RWPE2 (cell line): ENCODE measurements at regions not wholly inside any gene's neighbourhood (a gene's known extent, or its start where the extent isn't known, plus 50 kb on each side); places are given as distances from the start of the nearest gene placed in this dataset.

Experiments
- ATAC-seq: fragments of 200-7000 bp; cut with Tn5 transposase; 3 replicates; pipeline ENCODE4 v1.9.1; 2021; ENCODE audit warnings: low read depth
- DNase-seq: peaks from one replicate; pipeline ENCODE4 v3.0.0-alpha.2; 2020; ENCODE audit warnings: low spot score
- H3K27ac ChIP-seq: fragments of 450-650 bp; 2 replicates; pipeline ENCODE4 v1.5.1; 2017; ENCODE audit warnings: mild to moderate bottlenecking; ENCODE audit not compliant: poor library complexity, severe bottlenecking
- H3K27me3 ChIP-seq: fragments of 250-450 bp; sonication (Bioruptor Pico); 2 replicates; pipeline ENCODE4 v1.5.1; 2021; ENCODE audit warnings: mild to moderate bottlenecking, moderate library complexity; ENCODE audit not compliant: insufficient read depth, poor library complexity, severe bottlenecking
- H3K36me3 ChIP-seq: fragments of 250-450 bp; sonication (Bioruptor Pico); 2 replicates; pipeline ENCODE4 v1.5.1; 2020; ENCODE audit warnings: low read depth, mild to moderate bottlenecking, moderate library complexity
- H3K4me1 ChIP-seq: fragments of 250-450 bp; sonication (Bioruptor Pico); 2 replicates; pipeline ENCODE4 v1.5.1; 2021; ENCODE audit warnings: mild to moderate bottlenecking, moderate library complexity; ENCODE audit not compliant: insufficient read depth, poor library complexity, severe bottlenecking
- H3K4me3 ChIP-seq: fragments of 250-450 bp; sonication (Bioruptor Pico); 2 replicates; pipeline ENCODE4 v1.5.1; 2021; ENCODE audit warnings: mild to moderate bottlenecking, moderate library complexity; ENCODE audit not compliant: severe bottlenecking
- H3K9me3 ChIP-seq: fragments of 250-450 bp; sonication (Bioruptor Pico); 2 replicates; pipeline ENCODE4 v1.5.1; 2021; ENCODE audit warnings: mild to moderate bottlenecking, moderate library complexity; ENCODE audit not compliant: severe bottlenecking
- CTCF ChIP-seq: fragments of 450-650 bp; IDR thresholded peaks from one replicate; pipeline ENCODE4 v1.5.1; 2017; ENCODE audit warnings: mild to moderate bottlenecking, moderate library complexity; ENCODE audit not compliant: poor library complexity, severe bottlenecking

GRCh38 chr2:160794926-160795325 lies 301.3 kb upstream of the RBMS1 start:
- DNase-seq (no peak), ATAC-seq (no peak)
- H3K9me3 ChIP-seq: no peaks in the 10 kb centered on the region
- H3K4me3 ChIP-seq: no peak overlapping the region
- H3K27ac ChIP-seq: no peak overlapping the region
- no peaks in the 10 kb centered on the region for H3K36me3 ChIP-seq
- H3K27me3 ChIP-seq: no peaks in the 10 kb centered on the region
- TF ChIP-seq CTCF: no peak
- no peaks in the 10 kb centered on the region for H3K4me1 ChIP-seq

GRCh38 chr2:160803881-160804280 lies 310.3 kb upstream of the RBMS1 start:
- no peak for TF ChIP-seq CTCF
- ATAC-seq (no peak), DNase-seq (no peak)
- H3K27me3 ChIP-seq: no peaks in the 10 kb centered on the region
- H3K36me3 ChIP-seq: no peaks in the 10 kb centered on the region
- H3K27ac ChIP-seq: no peak overlapping the region
- H3K4me1 ChIP-seq: no peaks in the 10 kb centered on the region
- no peak overlapping the region for H3K4me3 ChIP-seq
- H3K9me3 ChIP-seq: no peaks in the 10 kb centered on the region

- no peak overlapping the region for H3K27ac ChIP-seq
- H3K4me1 ChIP-seq: no peaks in the 10 kb centered on the region
- no peak for TF ChIP-seq CTCF
- H3K9me3 ChIP-seq: no peaks in the 10 kb centered on the region
- DNase-seq: no peak
- H3K27me3 ChIP-seq: no peaks in the 10 kb centered on the region
- ATAC-seq: no peak
- no peak overlapping the region for H3K4me3 ChIP-seq
- H3K36me3 ChIP-seq: no peaks in the 10 kb centered on the region
Observed at GRCh38 chr2:160810406-160810805, 316.8 kb upstream of the RBMS1 start.

- H3K4me1 ChIP-seq: no peaks in the 10 kb centered on the region
Observed at GRCh38 chr2:160812830-160813505, 319.4 kb upstream of the RBMS1 start.

More at GRCh38 chr2:160812830-160813505, 319.4 kb upstream of the RBMS1 start:
- Histone ChIP-seq H3K27me3 (no peaks in the 10 kb centered on the region), H3K27ac (no peak overlapping the region), H3K36me3 (no peaks in the 10 kb centered on the region), H3K4me3 (no peak overlapping the region), H3K9me3 (no peaks in the 10 kb centered on the region)
- TF ChIP-seq CTCF: no peak
- no peak for DNase-seq
- ATAC-seq: no peak
